ENCODE measurements at regions not wholly inside any gene's neighbourhood (a gene's known extent, or its start where the extent isn't known, plus 50 kb on each side); places are given as distances from the start of the nearest gene placed in this dataset.

DNA sequence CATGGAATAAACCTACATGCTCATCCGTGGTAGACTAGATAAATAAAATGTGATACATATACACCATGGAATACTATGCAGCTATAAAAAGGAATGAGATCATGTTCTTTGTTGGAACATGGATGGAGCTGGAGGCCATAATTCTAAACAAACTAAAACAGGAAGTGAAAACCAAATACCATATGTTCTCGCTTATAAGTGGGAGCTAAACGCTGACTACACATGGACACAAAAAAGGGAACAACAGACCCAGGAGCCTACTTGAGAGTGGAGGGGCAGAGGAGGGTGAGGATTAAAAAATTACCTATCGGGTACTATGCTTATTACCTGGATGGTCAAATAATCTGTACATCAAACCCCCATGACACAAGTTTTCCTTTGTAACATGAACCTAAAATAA, 68.7 kb upstream of the SEC61G start:
- TF ChIP-seq, protein P1, sequence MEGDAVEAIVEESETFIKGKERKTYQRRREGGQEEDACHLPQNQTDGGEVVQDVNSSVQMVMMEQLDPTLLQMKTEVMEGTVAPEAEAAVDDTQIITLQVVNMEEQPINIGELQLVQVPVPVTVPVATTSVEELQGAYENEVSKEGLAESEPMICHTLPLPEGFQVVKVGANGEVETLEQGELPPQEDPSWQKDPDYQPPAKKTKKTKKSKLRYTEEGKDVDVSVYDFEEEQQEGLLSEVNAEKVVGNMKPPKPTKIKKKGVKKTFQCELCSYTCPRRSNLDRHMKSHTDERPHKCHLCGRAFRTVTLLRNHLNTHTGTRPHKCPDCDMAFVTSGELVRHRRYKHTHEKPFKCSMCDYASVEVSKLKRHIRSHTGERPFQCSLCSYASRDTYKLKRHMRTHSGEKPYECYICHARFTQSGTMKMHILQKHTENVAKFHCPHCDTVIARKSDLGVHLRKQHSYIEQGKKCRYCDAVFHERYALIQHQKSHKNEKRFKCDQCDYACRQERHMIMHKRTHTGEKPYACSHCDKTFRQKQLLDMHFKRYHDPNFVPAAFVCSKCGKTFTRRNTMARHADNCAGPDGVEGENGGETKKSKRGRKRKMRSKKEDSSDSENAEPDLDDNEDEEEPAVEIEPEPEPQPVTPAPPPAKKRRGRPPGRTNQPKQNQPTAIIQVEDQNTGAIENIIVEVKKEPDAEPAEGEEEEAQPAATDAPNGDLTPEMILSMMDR (IDR thresholded peaks at IDR 0.05), result no peak
- TF ChIP-seq POLR2A (IDR thresholded peaks at IDR 0.05), result no peak

Data from right lobe of liver (tissue), 4 donors.